ENCODE measurements at regions not wholly inside any gene's neighbourhood (a gene's known extent, or its start where the extent isn't known, plus 50 kb on each side); places are given as distances from the start of the nearest gene placed in this dataset.

GRCh38 chr3:110810356-110810755, 261.3 kb upstream of the NECTIN3 start:
- Mint-ChIP-seq H3K4me1 (ENCODE audit: low read depth) (peaks cover 88% of the 10 kb centered on the region), H3K36me3 (ENCODE audit: low read depth) (no peaks in the 10 kb centered on the region), H3K4me3 (no peak overlapping the region), H3K27me3 (ENCODE audit: insufficient read depth) (no peaks in the 10 kb centered on the region), H3K9me3 (no peaks in the 10 kb centered on the region), H3K27ac (peak overlapping the region; percentile 88)
- TF ChIP-seq CTCF (IDR thresholded peaks at IDR 0.05): no peak
- DNase-seq: peak; percentile 50

- no peaks in the 10 kb centered on the region for H3K9me3 Mint-ChIP-seq
- H3K27me3 Mint-ChIP-seq (ENCODE audit: insufficient read depth): no peaks in the 10 kb centered on the region
- no peak for TF ChIP-seq CTCF (IDR thresholded peaks at IDR 0.05)
- peak; percentile 25 for DNase-seq
- peaks cover 95% of the 10 kb centered on the region for H3K4me1 Mint-ChIP-seq (ENCODE audit: low read depth)
- no peak overlapping the region for H3K4me3 Mint-ChIP-seq
- peak overlapping the region; percentile 88 for H3K27ac Mint-ChIP-seq
- H3K36me3 Mint-ChIP-seq (ENCODE audit: low read depth): no peaks in the 10 kb centered on the region
These were observed 260.6 kb upstream of the NECTIN3 start for GRCh38 chr3:110811050-110811449.

GRCh38 chr3:110813541-110813940, 258.1 kb upstream of the NECTIN3 start:
- no peaks in the 10 kb centered on the region for H3K9me3 Mint-ChIP-seq
- TF ChIP-seq CTCF (IDR thresholded peaks at IDR 0.05): no peak
- H3K4me1 Mint-ChIP-seq (ENCODE audit: low read depth): peaks cover 76% of the 10 kb centered on the region
- DNase-seq: no peak
- H3K4me3 Mint-ChIP-seq: peak overlapping the region; percentile 78
- H3K36me3 Mint-ChIP-seq (ENCODE audit: low read depth): no peaks in the 10 kb centered on the region
- H3K27ac Mint-ChIP-seq: peak overlapping the region; percentile 86
- no peaks in the 10 kb centered on the region for H3K27me3 Mint-ChIP-seq (ENCODE audit: insufficient read depth)

- no peaks in the 10 kb centered on the region for H3K27me3 Mint-ChIP-seq (ENCODE audit: insufficient read depth)
- peak overlapping the region; percentile 86 for H3K27ac Mint-ChIP-seq
- no peaks in the 10 kb centered on the region for H3K9me3 Mint-ChIP-seq
- H3K4me3 Mint-ChIP-seq: peak overlapping the region; percentile 78
- no peaks in the 10 kb centered on the region for H3K36me3 Mint-ChIP-seq (ENCODE audit: low read depth)
- peak; percentile 90 for DNase-seq
- no peak for TF ChIP-seq CTCF (IDR thresholded peaks at IDR 0.05)
- peaks cover 67% of the 10 kb centered on the region for H3K4me1 Mint-ChIP-seq (ENCODE audit: low read depth)
These were observed 257.2 kb upstream of the NECTIN3 start for GRCh38 chr3:110814170-110815007.

GRCh38 chr3:110815008-110815583, 256.5 kb upstream of the NECTIN3 start:
- H3K27me3 Mint-ChIP-seq (ENCODE audit: insufficient read depth): no peaks in the 10 kb centered on the region
- no peaks in the 10 kb centered on the region for H3K9me3 Mint-ChIP-seq
- H3K4me1 Mint-ChIP-seq (ENCODE audit: low read depth): peaks cover 60% of the 10 kb centered on the region
- peak overlapping the region; percentile 86 for H3K27ac Mint-ChIP-seq
- H3K4me3 Mint-ChIP-seq: peak overlapping the region; percentile 78
- H3K36me3 Mint-ChIP-seq (ENCODE audit: low read depth): peaks cover 4% of the 10 kb centered on the region; the same call in 1 of the 2 replicates
- TF ChIP-seq CTCF (IDR thresholded peaks at IDR 0.05): no peak
- peak; percentile 73 for DNase-seq

All from HFFc6 (cell line).